ENCODE measurements at regions not wholly inside any gene's neighbourhood (a gene's known extent, or its start where the extent isn't known, plus 50 kb on each side); places are given as distances from the start of the nearest gene placed in this dataset.

- no peak for DNase-seq
- no peak for TF ChIP-seq CTCF (IDR thresholded peaks at IDR 0.05; ENCODE audit: unreplicated experiment)
- Mint-ChIP-seq H3K4me1 (ENCODE audit: low read depth, unreplicated experiment) (no peaks in the 10 kb centered on the region), H3K4me3 (ENCODE audit: low read depth, unreplicated experiment) (no peak overlapping the region), H3K27ac (ENCODE audit: unreplicated experiment) (no peak overlapping the region), H3K9me3 (ENCODE audit: low read depth, unreplicated experiment) (peaks cover 22% of the 10 kb centered on the region), H3K36me3 (ENCODE audit: insufficient read depth, unreplicated experiment) (no peaks in the 10 kb centered on the region), H3K27me3 (ENCODE audit: unreplicated experiment) (no peaks in the 10 kb centered on the region)
- BruUV-seq (replicated peaks), result no TSS peak
- intact Hi-C loops (cut with micrococcal nuclease; ENCODE audit: unreplicated experiment), result no loop called here
- CTCF ChIA-PET, result no interaction called here
These were observed 1518.7 kb upstream of the CDH9 start for GRCh38 chr5:28557114-28557513.

GRCh38 chr5:28549588-28549987, 1511.2 kb upstream of the CDH9 start:
- Mint-ChIP-seq H3K4me3 (ENCODE audit: low read depth, unreplicated experiment) (no peak overlapping the region), H3K27me3 (ENCODE audit: unreplicated experiment) (no peaks in the 10 kb centered on the region), H3K27ac (ENCODE audit: unreplicated experiment) (no peak overlapping the region), H3K4me1 (ENCODE audit: low read depth, unreplicated experiment) (no peaks in the 10 kb centered on the region), H3K9me3 (ENCODE audit: low read depth, unreplicated experiment) (peaks cover 9% of the 10 kb centered on the region), H3K36me3 (ENCODE audit: insufficient read depth, unreplicated experiment) (no peaks in the 10 kb centered on the region)
- no peak for TF ChIP-seq CTCF (IDR thresholded peaks at IDR 0.05; ENCODE audit: unreplicated experiment)
- CTCF ChIA-PET, result no interaction called here
- BruUV-seq (replicated peaks), result no TSS peak
- no peak for DNase-seq
- intact Hi-C loops (cut with micrococcal nuclease; ENCODE audit: unreplicated experiment), result no loop called here

GRCh38 chr5:28548856-28549255, 1510.5 kb upstream of the CDH9 start:
- no peak overlapping the region for H3K27ac Mint-ChIP-seq (ENCODE audit: unreplicated experiment)
- H3K36me3 Mint-ChIP-seq (ENCODE audit: insufficient read depth, unreplicated experiment), result no peaks in the 10 kb centered on the region
- peaks cover 7% of the 10 kb centered on the region for H3K9me3 Mint-ChIP-seq (ENCODE audit: low read depth, unreplicated experiment)
- H3K4me3 Mint-ChIP-seq (ENCODE audit: low read depth, unreplicated experiment), result no peak overlapping the region
- no peaks in the 10 kb centered on the region for H3K4me1 Mint-ChIP-seq (ENCODE audit: low read depth, unreplicated experiment)
- BruUV-seq (replicated peaks), result no TSS peak
- H3K27me3 Mint-ChIP-seq (ENCODE audit: unreplicated experiment), result no peaks in the 10 kb centered on the region
- CTCF ChIA-PET, result no interaction called here
- intact Hi-C loops (cut with micrococcal nuclease; ENCODE audit: unreplicated experiment), result no loop called here
- no peak for TF ChIP-seq CTCF (IDR thresholded peaks at IDR 0.05; ENCODE audit: unreplicated experiment)
- no peak for DNase-seq

- Mint-ChIP-seq H3K4me3 (ENCODE audit: low read depth, unreplicated experiment) (no peak overlapping the region), H3K27me3 (ENCODE audit: unreplicated experiment) (no peaks in the 10 kb centered on the region), H3K9me3 (ENCODE audit: low read depth, unreplicated experiment) (no peaks in the 10 kb centered on the region), H3K36me3 (ENCODE audit: insufficient read depth, unreplicated experiment) (no peaks in the 10 kb centered on the region), H3K27ac (ENCODE audit: unreplicated experiment) (no peak overlapping the region), H3K4me1 (ENCODE audit: low read depth, unreplicated experiment) (no peaks in the 10 kb centered on the region)
- no TSS peak for BruUV-seq (replicated peaks)
- no peak for DNase-seq
- intact Hi-C loops (cut with micrococcal nuclease; ENCODE audit: unreplicated experiment), result no loop called here
- no peak for TF ChIP-seq CTCF (IDR thresholded peaks at IDR 0.05; ENCODE audit: unreplicated experiment)
- CTCF ChIA-PET, result no interaction called here
These were observed 1506.1 kb upstream of the CDH9 start for GRCh38 chr5:28544501-28544900.
